HEK293 (cell line): ENCODE measurements at regions not wholly inside any gene's neighbourhood (a gene's known extent, or its start where the extent isn't known, plus 50 kb on each side); places are given as distances from the start of the nearest gene placed in this dataset.

Experiments
- SP7 ChIP-seq: fragments of 450-650 bp; formaldehyde crosslinking; IDR thresholded peaks from 2 replicates; pipeline ENCODE4 v1.5.1; 2016; ENCODE audit warnings: missing biosample characterization, missing genetic modification characterization

GRCh38 chr6:47879015-47879414 is 97.2 kb downstream of the OPN5 start (continued):
- no peak for TF ChIP-seq SP7 (tag by site-specific recombination)
